Glutamatergic neuron (in vitro differentiated cells): ENCODE measurements at regions not wholly inside any gene's neighbourhood (a gene's known extent, or its start where the extent isn't known, plus 50 kb on each side); places are given as distances from the start of the nearest gene placed in this dataset.

Source experiments
- DNase-seq: peaks from one replicate; pipeline ENCODE4 v3.0.0; 2022
- H3K27ac Mint-ChIP-seq: one replicate; pipeline ENCODE4 v1.8.0; 2020; ENCODE audit warnings: mild to moderate bottlenecking, mixed read lengths, inconsistent platforms; ENCODE audit not compliant: unreplicated experiment
- H3K27me3 Mint-ChIP-seq: one replicate; pipeline ENCODE4 v1.8.0; 2020; ENCODE audit warnings: mild to moderate bottlenecking, moderate library complexity, mixed read lengths, inconsistent platforms; ENCODE audit not compliant: unreplicated experiment
- H3K36me3 Mint-ChIP-seq: one replicate; pipeline ENCODE4 v1.8.0; 2020; ENCODE audit warnings: mild to moderate bottlenecking, mixed read lengths, inconsistent platforms; ENCODE audit not compliant: unreplicated experiment
- H3K4me1 Mint-ChIP-seq: one replicate; pipeline ENCODE4 v1.8.0; 2020; ENCODE audit warnings: mild to moderate bottlenecking, low read depth, mixed read lengths, inconsistent platforms; ENCODE audit not compliant: unreplicated experiment
- H3K4me3 Mint-ChIP-seq: one replicate; pipeline ENCODE4 v1.8.0; 2020; ENCODE audit warnings: mild to moderate bottlenecking, mixed read lengths, inconsistent platforms; ENCODE audit not compliant: unreplicated experiment
- H3K9me3 Mint-ChIP-seq: one replicate; pipeline ENCODE4 v1.8.0; 2020; ENCODE audit warnings: mild to moderate bottlenecking, moderate library complexity, mixed read lengths, inconsistent platforms; ENCODE audit not compliant: unreplicated experiment
- CTCF ChIP-seq: fragments of 200-600 bp; sonication (generic); IDR thresholded peaks from one replicate; pipeline ENCODE4 v1.5.0; 2021; ENCODE audit not compliant: partially characterized antibody, unreplicated experiment

DNA sequence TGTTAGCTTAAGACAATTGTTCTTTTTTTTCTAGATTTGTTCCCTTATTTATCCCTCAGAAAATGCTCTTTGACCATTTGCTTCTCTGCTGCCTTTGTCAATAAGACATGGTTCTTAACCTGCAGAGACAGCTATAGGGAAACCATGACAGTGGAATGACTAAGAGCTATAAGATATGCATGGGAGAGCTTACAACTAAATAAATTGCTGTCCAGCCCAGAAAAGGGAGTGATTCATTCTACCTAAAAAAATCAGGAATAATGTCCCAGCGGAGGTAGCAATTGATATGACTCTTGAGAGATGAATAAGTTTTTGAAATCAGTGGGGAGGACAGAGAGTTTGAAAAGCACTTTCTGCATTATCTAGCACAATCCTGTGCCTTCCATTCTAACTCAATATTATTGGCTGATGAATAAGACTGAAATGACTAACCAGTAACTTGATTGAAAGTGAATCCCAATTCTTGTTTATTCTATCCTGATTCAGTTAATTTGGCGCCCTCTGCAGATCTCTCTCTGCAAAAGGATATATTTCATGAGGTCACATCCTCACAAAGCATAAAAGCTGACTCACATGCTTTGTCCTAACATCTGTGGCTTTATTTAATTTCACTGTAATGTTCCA lies 680.5 kb upstream of the API5 start:
- TF ChIP-seq CTCF, result no peak
- Mint-ChIP-seq H3K4me1 (peaks cover 4% of the 10 kb centered on the region), H3K27me3 (peaks cover 3% of the 10 kb centered on the region), H3K36me3 (no peaks in the 10 kb centered on the region), H3K27ac (no peak overlapping the region), H3K4me3 (no peak overlapping the region), H3K9me3 (no peaks in the 10 kb centered on the region)
- DNase-seq, result no peak

- Mint-ChIP-seq H3K4me1 (peaks cover 17% of the 10 kb centered on the region), H3K27ac (no peak overlapping the region), H3K27me3 (peaks cover 4% of the 10 kb centered on the region), H3K9me3 (peaks cover 5% of the 10 kb centered on the region), H3K4me3 (no peak overlapping the region), H3K36me3 (no peaks in the 10 kb centered on the region)
- TF ChIP-seq CTCF, result no peak
- no peak for DNase-seq
Observed at GRCh38 chr11:42646959-42647358, 664.8 kb upstream of the API5 start.

DNA sequence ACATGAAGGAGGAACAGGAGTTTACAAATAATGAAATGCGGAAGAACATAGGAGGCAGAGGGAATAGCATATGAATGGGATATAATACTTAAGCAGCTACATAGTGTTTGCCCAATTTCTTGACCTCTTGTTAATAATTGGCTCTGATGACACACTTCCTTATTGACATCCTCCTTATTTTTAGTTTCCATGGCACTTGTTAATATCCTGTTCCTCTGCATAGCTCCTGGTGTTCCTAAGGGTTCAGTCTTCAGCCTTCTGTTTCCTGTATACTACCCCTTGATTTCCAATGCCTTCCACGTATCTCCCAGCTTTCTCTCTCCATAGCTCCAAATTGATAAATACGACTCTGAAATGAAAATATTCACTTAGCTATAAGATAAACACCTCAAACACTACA lies 663.8 kb upstream of the API5 start:
- H3K4me3 Mint-ChIP-seq, result no peak overlapping the region
- no peak overlapping the region for H3K27ac Mint-ChIP-seq

GRCh38 chr11:42651621-42652020 lies 660.2 kb upstream of the API5 start:
- Mint-ChIP-seq H3K9me3 (peaks cover 2% of the 10 kb centered on the region), H3K27ac (no peak overlapping the region), H3K27me3 (peaks cover 4% of the 10 kb centered on the region), H3K36me3 (no peaks in the 10 kb centered on the region), H3K4me3 (no peak overlapping the region), H3K4me1 (peaks cover 3% of the 10 kb centered on the region)
- TF ChIP-seq CTCF, result no peak
- DNase-seq, result no peak

More for the DNA sequence above, 663.8 kb upstream of the API5 start:
- TF ChIP-seq CTCF, result no peak
- DNase-seq, result no peak
- H3K4me1 Mint-ChIP-seq, result peaks cover 11% of the 10 kb centered on the region
- H3K36me3 Mint-ChIP-seq, result no peaks in the 10 kb centered on the region
- peaks cover 2% of the 10 kb centered on the region for H3K9me3 Mint-ChIP-seq
- H3K27me3 Mint-ChIP-seq, result peaks cover 4% of the 10 kb centered on the region

DNA sequence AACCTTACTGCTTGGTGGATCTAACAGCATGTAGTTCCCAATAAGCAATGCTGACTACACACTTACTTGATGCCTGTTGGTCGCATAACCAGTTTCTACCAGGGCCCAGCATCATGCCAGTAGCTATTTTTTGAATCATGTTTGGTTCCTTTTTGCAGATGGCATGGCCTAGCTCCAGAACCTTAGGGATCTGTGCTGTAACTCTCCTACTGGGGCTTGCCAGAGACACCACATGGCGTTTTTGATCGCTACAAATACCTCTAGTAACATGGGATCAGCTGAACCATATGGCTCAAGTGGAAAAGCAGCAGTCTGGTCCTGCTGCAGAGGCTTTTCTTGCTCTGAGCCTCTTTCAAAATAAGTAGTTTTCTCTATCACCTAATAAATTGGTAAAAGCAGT lies 654.6 kb upstream of the API5 start:
- no peak for TF ChIP-seq CTCF
- H3K36me3 Mint-ChIP-seq, result no peaks in the 10 kb centered on the region
- no peak overlapping the region for H3K4me3 Mint-ChIP-seq
- H3K4me1 Mint-ChIP-seq, result no peaks in the 10 kb centered on the region
- no peak overlapping the region for H3K27ac Mint-ChIP-seq
- no peak for DNase-seq
- H3K27me3 Mint-ChIP-seq, result peaks cover 2% of the 10 kb centered on the region
- H3K9me3 Mint-ChIP-seq, result no peaks in the 10 kb centered on the region
